ENCODE measurements at regions not wholly inside any gene's neighbourhood (a gene's known extent, or its start where the extent isn't known, plus 50 kb on each side); places are given as distances from the start of the nearest gene placed in this dataset.

DNA sequence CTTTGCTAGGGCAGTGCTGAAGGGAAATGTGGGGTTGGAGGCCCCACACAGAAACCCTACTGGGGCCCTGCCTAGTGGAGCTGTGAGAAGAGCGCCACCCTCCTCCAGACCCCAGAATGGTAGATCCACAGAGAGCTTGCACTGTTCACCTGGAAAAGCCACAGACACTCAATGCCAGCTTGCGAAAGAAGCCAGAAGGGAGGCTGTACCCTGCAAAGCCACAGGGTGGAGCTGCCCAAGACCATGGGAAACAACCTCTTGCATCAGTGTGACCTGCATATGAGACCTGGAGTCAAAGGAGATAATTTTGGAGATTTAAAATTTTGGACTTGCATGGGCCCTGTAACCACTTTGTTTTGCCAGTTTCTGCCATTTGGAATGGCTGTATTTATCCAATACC, 615.4 kb upstream of the MIR17HG start:
- TF ChIP-seq, protein P1, sequence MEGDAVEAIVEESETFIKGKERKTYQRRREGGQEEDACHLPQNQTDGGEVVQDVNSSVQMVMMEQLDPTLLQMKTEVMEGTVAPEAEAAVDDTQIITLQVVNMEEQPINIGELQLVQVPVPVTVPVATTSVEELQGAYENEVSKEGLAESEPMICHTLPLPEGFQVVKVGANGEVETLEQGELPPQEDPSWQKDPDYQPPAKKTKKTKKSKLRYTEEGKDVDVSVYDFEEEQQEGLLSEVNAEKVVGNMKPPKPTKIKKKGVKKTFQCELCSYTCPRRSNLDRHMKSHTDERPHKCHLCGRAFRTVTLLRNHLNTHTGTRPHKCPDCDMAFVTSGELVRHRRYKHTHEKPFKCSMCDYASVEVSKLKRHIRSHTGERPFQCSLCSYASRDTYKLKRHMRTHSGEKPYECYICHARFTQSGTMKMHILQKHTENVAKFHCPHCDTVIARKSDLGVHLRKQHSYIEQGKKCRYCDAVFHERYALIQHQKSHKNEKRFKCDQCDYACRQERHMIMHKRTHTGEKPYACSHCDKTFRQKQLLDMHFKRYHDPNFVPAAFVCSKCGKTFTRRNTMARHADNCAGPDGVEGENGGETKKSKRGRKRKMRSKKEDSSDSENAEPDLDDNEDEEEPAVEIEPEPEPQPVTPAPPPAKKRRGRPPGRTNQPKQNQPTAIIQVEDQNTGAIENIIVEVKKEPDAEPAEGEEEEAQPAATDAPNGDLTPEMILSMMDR (conservative IDR thresholded peaks at IDR 0.05; ENCODE audit: low read depth in 2 of 2): peak; percentile 57 to 71
- TF ChIP-seq EZH2phosphoT487 (IDR thresholded peaks at IDR 0.05; ENCODE audit: unreplicated experiment) (no peak), POLR2AphosphoS5 (IDR thresholded peaks at IDR 0.05; ENCODE audit: low read depth) (no peak), CREB1 (CRISPR knock-in tag; IDR thresholded peaks at IDR 0.05; ENCODE audit: low read depth) (no peak), EZH2 (IDR thresholded peaks at IDR 0.05; ENCODE audit: low read depth, unreplicated experiment) (no peak), JUNB (IDR thresholded peaks at IDR 0.05; ENCODE audit: unreplicated experiment) (no peak), REST (IDR thresholded peaks at IDR 0.05; ENCODE audit: unreplicated experiment) (no peak), STAT1 (IDR thresholded peaks at IDR 0.05; ENCODE audit: unreplicated experiment) (no peak), ETS1 (IDR thresholded peaks at IDR 0.05) (no peak), ZNF331 (CRISPR knock-in tag; IDR thresholded peaks at IDR 0.05; ENCODE audit: low read depth) (no peak), ZNF114 (CRISPR knock-in tag; IDR thresholded peaks at IDR 0.05) (no peak)
- TF ChIP-seq, protein P2, sequence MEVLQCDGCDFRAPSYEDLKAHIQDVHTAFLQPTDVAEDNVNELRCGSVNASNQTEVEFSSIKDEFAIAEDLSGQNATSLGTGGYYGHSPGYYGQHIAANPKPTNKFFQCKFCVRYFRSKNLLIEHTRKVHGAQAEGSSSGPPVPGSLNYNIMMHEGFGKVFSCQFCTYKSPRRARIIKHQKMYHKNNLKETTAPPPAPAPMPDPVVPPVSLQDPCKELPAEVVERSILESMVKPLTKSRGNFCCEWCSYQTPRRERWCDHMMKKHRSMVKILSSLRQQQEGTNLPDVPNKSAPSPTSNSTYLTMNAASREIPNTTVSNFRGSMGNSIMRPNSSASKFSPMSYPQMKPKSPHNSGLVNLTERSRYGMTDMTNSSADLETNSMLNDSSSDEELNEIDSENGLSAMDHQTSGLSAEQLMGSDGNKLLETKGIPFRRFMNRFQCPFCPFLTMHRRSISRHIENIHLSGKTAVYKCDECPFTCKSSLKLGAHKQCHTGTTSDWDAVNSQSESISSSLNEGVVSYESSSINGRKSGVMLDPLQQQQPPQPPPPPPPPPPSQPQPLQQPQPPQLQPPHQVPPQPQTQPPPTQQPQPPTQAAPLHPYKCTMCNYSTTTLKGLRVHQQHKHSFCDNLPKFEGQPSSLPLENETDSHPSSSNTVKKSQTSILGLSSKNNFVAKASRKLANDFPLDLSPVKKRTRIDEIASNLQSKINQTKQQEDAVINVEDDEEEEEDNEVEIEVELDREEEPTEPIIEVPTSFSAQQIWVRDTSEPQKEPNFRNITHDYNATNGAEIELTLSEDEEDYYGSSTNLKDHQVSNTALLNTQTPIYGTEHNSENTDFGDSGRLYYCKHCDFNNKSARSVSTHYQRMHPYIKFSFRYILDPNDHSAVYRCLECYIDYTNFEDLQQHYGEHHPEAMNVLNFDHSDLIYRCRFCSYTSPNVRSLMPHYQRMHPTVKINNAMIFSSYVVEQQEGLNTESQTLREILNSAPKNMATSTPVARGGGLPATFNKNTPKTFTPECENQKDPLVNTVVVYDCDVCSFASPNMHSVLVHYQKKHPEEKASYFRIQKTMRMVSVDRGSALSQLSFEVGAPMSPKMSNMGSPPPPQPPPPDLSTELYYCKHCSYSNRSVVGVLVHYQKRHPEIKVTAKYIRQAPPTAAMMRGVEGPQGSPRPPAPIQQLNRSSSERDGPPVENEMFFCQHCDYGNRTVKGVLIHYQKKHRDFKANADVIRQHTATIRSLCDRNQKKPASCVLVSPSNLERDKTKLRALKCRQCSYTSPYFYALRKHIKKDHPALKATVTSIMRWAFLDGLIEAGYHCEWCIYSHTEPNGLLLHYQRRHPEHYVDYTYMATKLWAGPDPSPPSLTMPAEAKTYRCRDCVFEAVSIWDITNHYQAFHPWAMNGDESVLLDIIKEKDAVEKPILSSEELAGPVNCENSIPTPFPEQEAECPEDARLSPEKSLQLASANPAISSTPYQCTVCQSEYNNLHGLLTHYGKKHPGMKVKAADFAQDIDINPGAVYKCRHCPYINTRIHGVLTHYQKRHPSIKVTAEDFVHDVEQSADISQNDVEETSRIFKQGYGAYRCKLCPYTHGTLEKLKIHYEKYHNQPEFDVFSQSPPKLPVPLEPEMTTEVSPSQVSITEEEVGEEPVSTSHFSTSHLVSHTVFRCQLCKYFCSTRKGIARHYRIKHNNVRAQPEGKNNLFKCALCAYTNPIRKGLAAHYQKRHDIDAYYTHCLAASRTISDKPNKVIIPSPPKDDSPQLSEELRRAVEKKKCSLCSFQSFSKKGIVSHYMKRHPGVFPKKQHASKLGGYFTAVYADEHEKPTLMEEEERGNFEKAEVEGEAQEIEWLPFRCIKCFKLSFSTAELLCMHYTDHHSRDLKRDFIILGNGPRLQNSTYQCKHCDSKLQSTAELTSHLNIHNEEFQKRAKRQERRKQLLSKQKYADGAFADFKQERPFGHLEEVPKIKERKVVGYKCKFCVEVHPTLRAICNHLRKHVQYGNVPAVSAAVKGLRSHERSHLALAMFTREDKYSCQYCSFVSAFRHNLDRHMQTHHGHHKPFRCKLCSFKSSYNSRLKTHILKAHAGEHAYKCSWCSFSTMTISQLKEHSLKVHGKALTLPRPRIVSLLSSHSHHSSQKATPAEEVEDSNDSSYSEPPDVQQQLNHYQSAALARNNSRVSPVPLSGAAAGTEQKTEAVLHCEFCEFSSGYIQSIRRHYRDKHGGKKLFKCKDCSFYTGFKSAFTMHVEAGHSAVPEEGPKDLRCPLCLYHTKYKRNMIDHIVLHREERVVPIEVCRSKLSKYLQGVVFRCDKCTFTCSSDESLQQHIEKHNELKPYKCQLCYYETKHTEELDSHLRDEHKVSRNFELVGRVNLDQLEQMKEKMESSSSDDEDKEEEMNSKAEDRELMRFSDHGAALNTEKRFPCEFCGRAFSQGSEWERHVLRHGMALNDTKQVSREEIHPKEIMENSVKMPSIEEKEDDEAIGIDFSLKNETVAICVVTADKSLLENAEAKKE (CRISPR knock-in tag; IDR thresholded peaks at IDR 0.05): no peak

Measured in GM23338 (cell line).